NB4 (cell line): ENCODE measurements at regions not wholly inside any gene's neighbourhood (a gene's known extent, or its start where the extent isn't known, plus 50 kb on each side); places are given as distances from the start of the nearest gene placed in this dataset.

Experiments used
- CTCF ChIP-seq: IDR thresholded peaks from one replicate; pipeline ENCODE4 v1.5.1; 2012; ENCODE audit warnings: low read depth, low read length
- MYC ChIP-seq: IDR thresholded peaks from 2 replicates; pipeline ENCODE4 v1.6.1; 2011; ENCODE audit warnings: low read depth, low read length
- POLR2A ChIP-seq: IDR thresholded peaks from 2 replicates; pipeline ENCODE4 v1.6.1; 2011; ENCODE audit warnings: mild to moderate bottlenecking; ENCODE audit not compliant: insufficient read length; ENCODE audit errors: extremely low read depth
- TF ChIP-seq, protein P1 (sequence below): IDR thresholded peaks from 2 replicates; pipeline ENCODE4 v1.6.1; 2011; ENCODE audit warnings: low read depth, low read length

- TF ChIP-seq CTCF = no peak
- TF ChIP-seq POLR2A = no peak
- TF ChIP-seq, protein P1, sequence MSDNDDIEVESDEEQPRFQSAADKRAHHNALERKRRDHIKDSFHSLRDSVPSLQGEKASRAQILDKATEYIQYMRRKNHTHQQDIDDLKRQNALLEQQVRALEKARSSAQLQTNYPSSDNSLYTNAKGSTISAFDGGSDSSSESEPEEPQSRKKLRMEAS = no peak
- TF ChIP-seq MYC = no peak
These were observed 932.8 kb downstream of the SLC6A15 start for GRCh38 chr12:83979785-83980184.
